OCI-M2 (cell line): ENCODE measurements at regions not wholly inside any gene's neighbourhood (a gene's known extent, or its start where the extent isn't known, plus 50 kb on each side); places are given as distances from the start of the nearest gene placed in this dataset.

Experiments
- DNase-seq: peaks from one replicate; lab custom pipeline; 2025; ENCODE audit not compliant: unreplicated experiment; lab: John Stamatoyannopoulos, UW

GRCh38 chr21:43304621-43305335 is 122.2 kb downstream of the SIK1 start:
- DNase-seq: no peak

- no peak for DNase-seq
Measured at GRCh38 chr21:43304206-43304605, 122.7 kb downstream of the SIK1 start.

DNA sequence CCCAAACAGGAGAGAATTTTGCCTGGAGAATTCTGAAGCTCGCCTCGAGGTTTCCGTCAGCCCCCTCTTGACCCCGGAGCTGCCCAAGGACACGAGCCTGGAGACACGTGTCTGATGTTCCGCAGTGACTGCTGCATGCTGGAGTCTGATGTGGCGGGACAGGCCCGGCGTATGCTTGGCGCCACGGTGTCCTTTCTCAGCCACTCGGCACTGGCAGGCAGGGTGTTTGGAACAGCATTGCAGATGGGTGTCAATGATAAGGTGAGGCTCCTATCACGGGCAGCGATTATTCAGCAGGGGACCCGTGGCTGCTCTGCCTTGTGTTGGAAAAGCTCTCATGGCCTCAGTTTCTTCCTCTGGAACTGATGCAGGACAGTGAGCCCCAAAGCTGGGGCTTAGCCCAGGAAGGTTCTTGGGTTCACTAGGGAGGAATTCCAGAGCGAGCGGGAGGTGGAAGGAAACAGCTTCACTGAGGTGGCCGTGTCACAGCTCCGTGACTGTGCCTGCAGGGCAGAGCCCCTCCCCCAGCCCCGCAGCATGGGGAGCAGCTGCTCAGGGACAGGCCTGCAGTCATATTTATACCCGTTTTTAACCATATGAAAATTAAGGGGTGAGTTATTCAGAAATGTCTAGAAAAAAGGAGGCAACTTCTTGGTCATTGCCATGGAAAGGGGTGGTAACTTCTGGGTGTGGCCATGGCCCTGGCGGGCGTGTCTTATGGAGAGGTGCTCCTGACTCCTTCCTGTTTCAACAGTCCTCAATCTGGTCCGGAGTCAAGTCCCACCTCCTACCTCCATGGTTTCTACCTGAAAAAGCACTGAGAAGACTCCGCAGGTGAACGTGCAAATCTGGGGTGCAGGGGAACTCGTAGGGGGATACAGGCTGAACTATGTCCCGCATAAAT is 123.4 kb downstream of the SIK1 start:
- no peak for DNase-seq

DNA sequence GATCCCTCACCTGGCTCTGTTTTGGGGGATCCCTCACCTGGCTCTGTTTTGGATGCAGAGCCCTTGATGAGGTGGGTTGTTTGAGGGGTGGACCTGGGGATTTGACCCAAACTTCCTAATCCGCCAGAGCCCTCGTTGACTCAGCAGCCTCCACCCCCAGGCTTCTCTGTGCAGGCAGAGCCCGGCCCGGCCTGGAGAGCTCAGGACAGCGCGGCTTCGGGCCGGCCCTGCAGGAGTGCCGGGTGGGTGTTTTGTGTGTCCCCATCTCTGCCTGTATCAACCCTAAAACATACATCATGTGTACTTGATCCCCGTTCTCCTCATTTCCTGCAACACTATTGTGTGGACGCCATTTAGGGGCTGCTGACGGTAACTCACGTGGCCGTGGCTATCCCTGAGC is 124.2 kb downstream of the SIK1 start:
- DNase-seq: no peak

DNA sequence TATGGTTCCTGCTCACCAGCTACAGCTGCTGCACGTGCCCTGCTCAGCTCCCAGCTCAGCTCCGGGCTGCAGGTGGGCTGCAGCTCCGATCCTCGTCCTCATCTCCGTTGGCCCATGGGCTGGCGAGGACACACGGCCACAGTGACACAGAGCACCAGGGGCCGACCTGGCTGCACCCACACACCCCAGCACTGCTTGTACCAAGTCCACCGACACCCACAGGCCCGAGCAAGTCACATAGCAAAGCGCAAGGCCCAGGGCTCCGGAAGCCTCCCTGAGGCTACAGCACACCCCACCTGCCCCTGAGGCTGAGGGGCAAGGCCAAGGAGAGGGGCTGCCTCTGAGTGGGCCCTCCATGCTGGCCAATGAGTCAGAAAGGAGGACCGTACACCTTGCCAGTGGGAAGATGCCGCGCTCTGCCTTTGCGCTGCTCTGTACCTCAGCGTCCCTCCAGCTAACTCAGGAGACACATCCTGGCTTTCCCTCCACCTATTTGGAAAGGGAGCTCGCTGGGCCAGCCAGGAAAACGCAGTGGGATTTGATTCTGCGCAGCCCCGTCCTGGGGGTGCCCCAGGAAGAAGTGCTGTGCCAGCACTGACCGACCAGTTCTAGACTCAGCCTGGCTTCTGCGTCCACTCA is 124.8 kb downstream of the SIK1 start:
- no peak for DNase-seq

DNA sequence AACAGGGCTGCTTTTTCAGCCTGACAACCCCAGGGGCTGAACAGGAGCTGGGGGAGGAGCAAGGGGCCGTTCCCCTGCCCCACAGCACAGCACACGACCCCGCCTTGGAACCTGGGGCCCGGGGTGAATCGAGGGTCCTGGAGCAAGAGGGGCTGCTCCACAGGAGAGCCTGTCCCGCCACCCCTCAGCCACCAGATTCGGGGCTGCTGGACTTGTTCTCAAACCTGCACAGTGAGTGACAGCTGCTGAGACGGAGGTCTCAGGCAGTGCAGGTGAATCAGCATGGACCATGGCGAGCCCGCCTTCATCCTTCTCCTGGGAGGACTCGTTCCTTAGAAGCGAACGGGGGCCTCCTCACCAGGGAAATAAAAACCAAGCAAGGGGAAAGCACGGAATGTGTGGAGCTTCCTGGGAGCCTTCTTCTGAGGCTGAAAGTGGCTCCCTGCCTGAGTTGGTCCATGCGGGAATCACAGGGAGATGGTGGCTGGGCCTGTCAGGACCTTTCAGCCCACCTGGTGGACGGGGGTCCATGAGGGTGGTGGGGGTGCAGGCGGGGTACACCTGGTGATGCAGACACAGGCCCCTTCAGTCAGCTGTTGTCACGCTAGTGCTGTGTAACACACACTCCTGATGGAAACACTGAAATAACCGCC is 125.4 kb downstream of the SIK1 start:
- DNase-seq: no peak

DNA sequence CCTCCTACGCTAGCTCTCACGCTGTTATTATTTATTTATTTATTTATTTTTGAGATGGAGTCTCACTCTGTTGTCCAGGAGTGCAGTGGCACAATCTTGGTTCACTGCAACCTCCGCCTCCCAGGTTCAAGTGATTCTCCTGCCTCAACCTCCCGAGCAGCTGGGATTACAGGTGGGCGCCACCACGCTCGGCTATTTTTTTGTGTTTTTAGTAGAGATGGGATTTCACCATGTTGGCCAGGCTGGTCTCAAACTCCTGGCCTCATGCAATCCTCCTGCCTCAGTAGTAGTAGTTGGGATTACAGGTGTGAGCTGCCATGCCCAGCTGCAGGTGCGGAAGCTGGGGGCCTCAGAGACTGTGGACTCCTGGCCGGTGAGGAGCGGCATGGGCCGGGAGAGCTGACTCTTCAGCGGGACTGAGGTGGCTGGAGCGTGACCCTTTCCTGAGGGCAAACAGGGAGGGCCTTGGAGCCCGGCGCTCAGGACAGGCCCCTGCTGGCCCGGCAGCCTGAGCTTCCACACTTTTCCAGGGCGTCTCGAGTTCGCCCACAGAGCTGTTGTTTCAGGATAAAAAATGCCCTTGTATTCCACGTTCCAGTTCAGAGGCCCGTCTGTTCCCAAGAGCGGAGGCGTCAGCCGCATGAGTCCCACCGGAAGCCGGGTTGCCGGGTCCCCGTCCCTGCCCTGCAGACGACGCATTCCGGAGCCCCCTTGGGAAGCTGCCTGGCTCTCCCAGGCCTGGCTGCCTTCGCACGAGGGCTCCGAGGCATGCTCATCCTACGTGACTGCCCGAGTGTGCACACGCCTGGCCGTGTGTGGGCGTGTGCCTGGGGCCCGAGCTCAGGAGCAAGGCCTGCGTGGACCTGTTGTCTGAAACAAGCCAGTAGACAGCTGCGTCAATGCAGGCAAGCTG is 126.2 kb downstream of the SIK1 start:
- DNase-seq: no peak

DNA sequence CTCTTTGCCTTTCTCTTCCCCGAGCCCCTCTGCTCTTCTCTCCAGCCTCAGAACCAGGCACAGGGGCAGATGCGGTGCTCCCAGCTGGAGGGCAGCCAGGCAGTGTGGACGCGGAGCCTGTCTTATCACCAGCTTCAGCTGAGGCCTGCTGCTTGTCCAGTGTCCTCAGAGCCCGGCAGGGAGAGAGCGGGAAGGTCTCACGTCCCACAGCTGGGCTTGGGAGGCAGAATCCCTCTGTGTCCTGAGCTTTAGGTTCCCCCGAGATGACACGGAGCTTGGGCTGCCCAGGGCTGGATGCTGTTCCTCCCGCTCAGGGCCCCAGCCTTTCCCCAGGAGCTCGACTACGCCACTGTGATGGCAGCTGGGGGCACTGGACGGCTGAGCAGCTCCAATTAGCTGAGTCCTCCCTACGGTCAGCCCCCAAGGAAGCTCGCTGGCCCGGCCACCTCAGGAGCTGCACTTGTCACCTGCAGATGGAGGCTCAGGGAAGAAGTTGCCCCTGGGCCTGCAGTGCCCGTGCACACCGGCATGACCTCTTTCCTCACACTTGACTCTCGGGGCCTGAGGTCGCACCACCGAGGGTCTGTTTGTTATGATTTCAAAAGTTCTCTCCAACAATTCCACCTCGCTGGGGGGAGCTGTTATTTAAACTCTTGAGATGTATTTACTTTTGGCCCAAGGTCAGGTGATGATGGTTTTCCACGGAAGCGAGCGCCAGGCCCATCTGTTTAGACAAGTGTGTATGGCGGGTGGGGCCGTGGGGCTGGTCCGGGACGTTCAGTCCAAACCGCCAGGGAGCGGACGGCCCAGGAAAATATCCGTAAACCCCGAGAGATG is 127.3 kb downstream of the SIK1 start:
- DNase-seq: no peak

DNA sequence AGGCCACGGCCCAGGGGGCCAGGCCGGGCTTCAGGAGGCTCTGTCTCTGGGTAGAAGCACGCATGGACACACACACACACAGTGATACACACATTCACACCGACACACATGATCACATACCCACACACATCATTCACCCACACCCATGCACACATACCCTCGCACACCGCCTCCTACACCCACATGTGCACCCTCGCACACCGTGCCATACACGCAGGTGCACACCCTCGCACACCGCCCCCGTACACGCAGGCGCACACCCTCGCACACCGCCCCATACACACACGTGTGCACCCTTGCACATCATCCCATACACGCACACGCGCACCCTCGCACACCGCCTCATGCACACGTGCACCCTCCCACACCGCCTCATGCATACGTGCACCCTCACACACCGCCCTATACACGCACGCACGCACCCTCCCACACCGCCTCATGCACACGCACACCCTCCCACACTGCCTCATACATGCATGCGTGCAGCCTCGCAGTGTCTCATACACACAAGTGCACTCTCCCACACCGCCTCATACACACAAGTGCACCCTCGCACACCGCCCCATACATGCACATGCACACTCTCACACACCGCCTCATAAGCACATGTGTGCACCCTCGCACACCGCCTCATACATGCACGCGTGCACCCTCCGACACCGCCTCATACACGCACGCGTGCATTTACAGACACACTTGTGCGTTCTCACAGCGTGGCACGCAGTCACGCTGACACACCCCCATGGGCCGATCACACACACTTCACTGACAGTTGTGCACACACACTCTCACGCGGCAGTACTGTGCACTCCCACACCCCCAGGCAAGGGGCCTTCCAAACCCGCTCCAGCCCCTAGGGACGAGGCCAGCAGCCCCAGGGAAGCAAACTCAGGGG is 128.1 kb downstream of the SIK1 start:
- no peak for DNase-seq

DNA sequence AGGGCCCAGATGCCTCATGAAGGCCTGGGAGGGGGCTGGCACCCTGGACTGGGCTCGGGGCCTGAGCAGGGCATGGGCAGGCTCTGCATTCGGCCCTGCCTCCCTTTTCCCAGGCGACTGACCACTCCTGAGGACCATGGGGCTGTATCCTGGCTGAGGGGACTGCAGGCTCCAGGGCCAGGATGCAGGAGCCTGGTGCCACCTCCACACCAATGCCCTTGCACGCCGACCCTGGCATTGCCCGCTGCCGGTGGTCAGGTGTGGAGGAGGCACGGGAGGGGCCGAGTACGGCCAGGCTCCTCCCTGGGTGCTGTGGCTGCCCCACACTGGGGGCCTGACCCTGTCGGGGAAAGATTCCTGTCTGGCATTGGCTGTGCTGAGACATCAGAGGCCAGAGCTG is 128.9 kb downstream of the SIK1 start:
- DNase-seq: no peak

GRCh38 chr21:43297391-43297981 is 128.7 kb downstream of the CRYAA start:
- DNase-seq: no peak

DNA sequence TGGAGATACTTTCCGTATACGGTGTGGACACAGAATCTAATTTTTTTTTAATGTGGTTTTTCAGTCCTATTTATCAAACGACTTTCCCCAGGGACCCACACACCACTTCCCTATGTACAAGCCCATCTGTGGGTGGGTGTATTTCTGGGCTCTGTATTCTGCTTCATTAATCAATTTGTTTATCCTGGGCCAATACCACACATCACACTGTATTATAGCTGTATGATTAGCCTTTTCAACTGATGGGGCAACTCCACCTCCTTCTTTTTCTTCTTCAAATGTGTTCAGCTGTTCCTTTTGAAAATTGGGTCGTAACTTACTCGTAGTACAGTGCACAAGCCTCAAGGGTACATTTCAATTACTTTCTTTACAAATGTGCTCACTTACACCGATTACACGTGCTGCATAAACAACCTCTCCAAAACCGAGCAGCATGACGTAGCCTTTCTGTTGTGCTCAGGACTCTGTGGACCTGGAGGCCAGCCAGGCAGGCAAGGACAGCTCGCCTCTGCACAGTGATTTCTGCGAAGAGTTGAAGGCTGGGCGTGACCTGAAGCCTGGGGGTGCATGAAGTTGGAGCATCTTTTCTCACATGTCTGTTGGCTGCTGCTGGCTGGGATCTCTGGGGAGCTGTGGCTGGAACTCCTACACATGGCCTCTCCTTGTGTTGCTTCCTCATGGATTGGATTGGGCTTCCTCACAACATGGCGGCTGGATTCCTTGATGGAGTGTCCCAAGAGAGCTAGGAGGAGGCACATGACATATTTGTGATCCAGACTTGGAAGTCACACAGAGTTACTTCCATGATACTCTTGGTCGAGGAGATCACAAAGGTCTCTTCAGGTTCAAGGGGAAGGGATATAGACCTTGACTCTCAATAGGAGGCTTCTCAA is 126.5 kb downstream of the CRYAA start:
- DNase-seq: no peak

DNA sequence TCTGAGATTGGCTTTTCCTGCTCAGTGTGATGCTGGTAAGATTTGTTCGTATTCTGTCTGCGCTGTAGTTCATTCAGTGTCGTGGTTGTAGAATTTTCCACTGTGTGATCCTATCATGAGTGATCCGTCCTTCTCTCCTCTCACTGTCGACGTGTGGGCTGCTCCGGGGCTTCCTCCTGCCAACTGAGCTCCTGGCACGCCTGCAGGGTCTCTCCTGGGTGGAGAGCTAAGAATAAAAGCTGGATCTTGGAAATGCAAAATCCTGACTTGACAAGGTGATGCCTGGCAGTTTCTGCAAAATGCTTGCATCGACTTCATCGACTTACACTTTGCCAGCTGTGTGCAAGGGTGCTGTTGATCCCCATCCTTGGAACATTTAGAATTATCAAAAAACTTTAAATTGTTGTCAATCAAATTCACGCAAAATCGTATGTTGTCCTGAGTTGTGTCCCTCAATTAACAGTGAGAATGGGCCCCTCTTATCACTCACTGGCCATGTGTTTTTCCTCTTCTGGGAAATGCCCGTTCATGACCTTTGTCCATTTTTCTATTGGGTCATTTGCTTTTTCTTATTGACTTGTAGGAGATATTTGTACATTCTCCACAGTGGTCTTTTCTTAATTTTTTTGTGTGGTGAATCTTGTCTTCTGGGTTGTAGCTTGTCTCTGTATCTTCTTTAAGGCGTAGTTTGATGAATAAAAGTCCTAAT is 125.5 kb downstream of the CRYAA start:
- no peak for DNase-seq

DNA sequence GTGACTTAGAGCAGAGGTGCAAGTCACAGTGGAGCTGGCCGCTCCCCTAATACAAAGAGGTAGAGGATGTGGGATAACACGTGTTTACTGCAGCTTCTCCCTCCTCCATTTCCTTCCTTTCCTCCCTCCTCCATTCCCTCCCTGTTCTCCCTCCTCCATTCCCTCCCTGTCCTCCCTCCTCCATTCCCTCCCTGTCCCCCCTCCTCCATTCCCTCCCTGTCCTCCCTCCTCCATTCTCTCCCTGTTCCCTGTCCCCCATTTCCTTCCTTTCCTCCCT is 124.0 kb downstream of the CRYAA start:
- DNase-seq: no peak

DNA sequence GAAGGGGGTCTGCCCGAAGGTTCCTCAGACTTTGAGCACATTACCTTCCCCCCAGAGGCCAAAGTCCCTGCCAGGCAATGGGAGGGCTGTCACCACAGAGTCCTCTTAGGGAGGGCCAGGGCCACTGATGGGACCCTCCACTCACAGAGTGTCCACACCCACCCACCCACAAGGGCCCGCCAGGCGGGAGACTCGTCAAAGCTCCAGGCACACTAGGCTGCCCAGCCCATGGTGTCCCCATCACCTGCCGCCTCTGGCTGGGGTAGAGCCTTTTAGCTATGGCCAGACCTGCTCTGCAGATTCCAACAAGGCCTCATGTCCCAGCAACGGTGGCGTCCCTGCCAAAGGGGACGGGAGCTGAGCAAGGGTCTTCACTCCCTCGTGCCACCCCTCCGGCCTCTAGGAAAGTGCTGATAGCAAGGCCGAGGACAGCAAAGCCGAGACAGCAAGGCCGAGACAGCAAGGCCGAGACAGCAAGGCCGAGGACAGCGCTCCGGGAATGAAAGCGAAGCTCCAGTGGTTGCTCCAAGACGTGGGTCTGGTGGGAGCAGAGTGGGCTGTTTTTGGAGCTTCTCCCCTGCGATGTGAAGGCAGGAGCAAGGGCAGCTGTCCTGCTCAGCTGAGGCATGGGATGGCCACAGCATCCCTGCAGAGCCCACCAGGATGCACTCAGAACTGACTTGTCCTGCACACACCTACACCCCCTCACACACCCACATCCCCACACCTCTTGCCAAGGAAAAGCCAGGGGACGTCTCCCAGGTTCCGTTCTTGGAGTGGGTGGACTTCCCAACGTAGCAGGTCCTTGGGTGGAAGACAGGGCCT is 123.4 kb downstream of the CRYAA start:
- no peak for DNase-seq
